ENCODE measurements at regions not wholly inside any gene's neighbourhood (a gene's known extent, or its start where the extent isn't known, plus 50 kb on each side); places are given as distances from the start of the nearest gene placed in this dataset.

DNA sequence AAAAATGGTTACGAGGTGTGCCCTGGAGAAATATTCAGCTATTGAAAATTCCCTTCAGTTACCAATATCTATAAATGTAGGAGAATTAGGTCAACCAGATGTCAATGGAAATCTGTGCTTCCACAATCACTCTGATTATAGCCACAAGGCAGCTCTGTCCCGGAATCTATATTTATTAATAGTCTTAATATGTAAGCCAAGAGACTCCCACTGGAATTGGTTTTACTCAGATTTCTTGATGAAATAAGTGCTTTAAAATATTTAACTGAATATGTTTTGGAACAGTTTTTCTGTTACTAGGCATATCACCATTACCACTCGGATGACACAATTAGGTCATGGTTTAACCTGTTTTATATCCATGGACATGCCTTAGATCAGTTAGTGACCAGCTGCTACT is 169.6 kb downstream of the POM121L12 start:
- TF ChIP-seq, protein P1, sequence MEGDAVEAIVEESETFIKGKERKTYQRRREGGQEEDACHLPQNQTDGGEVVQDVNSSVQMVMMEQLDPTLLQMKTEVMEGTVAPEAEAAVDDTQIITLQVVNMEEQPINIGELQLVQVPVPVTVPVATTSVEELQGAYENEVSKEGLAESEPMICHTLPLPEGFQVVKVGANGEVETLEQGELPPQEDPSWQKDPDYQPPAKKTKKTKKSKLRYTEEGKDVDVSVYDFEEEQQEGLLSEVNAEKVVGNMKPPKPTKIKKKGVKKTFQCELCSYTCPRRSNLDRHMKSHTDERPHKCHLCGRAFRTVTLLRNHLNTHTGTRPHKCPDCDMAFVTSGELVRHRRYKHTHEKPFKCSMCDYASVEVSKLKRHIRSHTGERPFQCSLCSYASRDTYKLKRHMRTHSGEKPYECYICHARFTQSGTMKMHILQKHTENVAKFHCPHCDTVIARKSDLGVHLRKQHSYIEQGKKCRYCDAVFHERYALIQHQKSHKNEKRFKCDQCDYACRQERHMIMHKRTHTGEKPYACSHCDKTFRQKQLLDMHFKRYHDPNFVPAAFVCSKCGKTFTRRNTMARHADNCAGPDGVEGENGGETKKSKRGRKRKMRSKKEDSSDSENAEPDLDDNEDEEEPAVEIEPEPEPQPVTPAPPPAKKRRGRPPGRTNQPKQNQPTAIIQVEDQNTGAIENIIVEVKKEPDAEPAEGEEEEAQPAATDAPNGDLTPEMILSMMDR (IDR thresholded peaks at IDR 0.05): no peak
- TF ChIP-seq ZFX (IDR thresholded peaks at IDR 0.05; ENCODE audit: borderline replicate concordance): no peak

All from 22Rv1 (cell line).